ENCODE measurements at regions not wholly inside any gene's neighbourhood (a gene's known extent, or its start where the extent isn't known, plus 50 kb on each side); places are given as distances from the start of the nearest gene placed in this dataset.

GRCh38 chrX:109873983-109874382, 128.9 kb upstream of the TMEM164 start:
- DNase-seq (ENCODE audit: low spot score), result no peak
- in situ Hi-C loops (cut with MboI; ENCODE audit: low sequenced_read_pairs, unreplicated experiment), result no loop called here
- no peak for TF ChIP-seq CTCF (IDR thresholded peaks at IDR 0.05; ENCODE audit: borderline replicate concordance, control extremely low read depth, extremely low read depth, insufficient read depth, missing control alignments)

GRCh38 chrX:109874548-109874947, 128.4 kb upstream of the TMEM164 start:
- TF ChIP-seq CTCF (IDR thresholded peaks at IDR 0.05; ENCODE audit: borderline replicate concordance, control extremely low read depth, extremely low read depth, insufficient read depth, missing control alignments), result no peak
- in situ Hi-C loops (cut with MboI; ENCODE audit: low sequenced_read_pairs, unreplicated experiment), result no loop called here
- DNase-seq (ENCODE audit: low spot score), result no peak

GRCh38 chrX:109875831-109876230, 127.1 kb upstream of the TMEM164 start:
- DNase-seq (ENCODE audit: low spot score), result no peak
- in situ Hi-C loops (cut with MboI; ENCODE audit: low sequenced_read_pairs, unreplicated experiment), result no loop called here
- no peak for TF ChIP-seq CTCF (IDR thresholded peaks at IDR 0.05; ENCODE audit: borderline replicate concordance, control extremely low read depth, extremely low read depth, insufficient read depth, missing control alignments)

- TF ChIP-seq CTCF (IDR thresholded peaks at IDR 0.05; ENCODE audit: borderline replicate concordance, control extremely low read depth, extremely low read depth, insufficient read depth, missing control alignments), result no peak
- in situ Hi-C loops (cut with MboI; ENCODE audit: low sequenced_read_pairs, unreplicated experiment), result no loop called here
- no peak for DNase-seq (ENCODE audit: low spot score)
Observed at GRCh38 chrX:109878236-109878635, 124.7 kb upstream of the TMEM164 start.

- no peak for DNase-seq (ENCODE audit: low spot score)
- in situ Hi-C loops (cut with MboI; ENCODE audit: low sequenced_read_pairs, unreplicated experiment), result loop anchor here (10.0 kb wide), 2 partner anchors 165 to 395 kb away; partner anchors contain the start of gene GUCY2F
- no peak for TF ChIP-seq CTCF (IDR thresholded peaks at IDR 0.05; ENCODE audit: borderline replicate concordance, control extremely low read depth, extremely low read depth, insufficient read depth, missing control alignments)
Observed at GRCh38 chrX:109879991-109880390, 122.9 kb upstream of the TMEM164 start.

- peak; percentile 50 for DNase-seq (ENCODE audit: low spot score)
- in situ Hi-C loops (cut with MboI; ENCODE audit: low sequenced_read_pairs, unreplicated experiment), result loop anchor here (10.0 kb wide), 2 partner anchors 166 to 396 kb away; partner anchors contain the start of gene GUCY2F
- TF ChIP-seq CTCF (IDR thresholded peaks at IDR 0.05; ENCODE audit: borderline replicate concordance, control extremely low read depth, extremely low read depth, insufficient read depth, missing control alignments), result no peak
Observed at GRCh38 chrX:109880629-109881028, 122.3 kb upstream of the TMEM164 start.

All from GM13976 (cell line).